ENCODE measurements at regions not wholly inside any gene's neighbourhood (a gene's known extent, or its start where the extent isn't known, plus 50 kb on each side); places are given as distances from the start of the nearest gene placed in this dataset.

DNA sequence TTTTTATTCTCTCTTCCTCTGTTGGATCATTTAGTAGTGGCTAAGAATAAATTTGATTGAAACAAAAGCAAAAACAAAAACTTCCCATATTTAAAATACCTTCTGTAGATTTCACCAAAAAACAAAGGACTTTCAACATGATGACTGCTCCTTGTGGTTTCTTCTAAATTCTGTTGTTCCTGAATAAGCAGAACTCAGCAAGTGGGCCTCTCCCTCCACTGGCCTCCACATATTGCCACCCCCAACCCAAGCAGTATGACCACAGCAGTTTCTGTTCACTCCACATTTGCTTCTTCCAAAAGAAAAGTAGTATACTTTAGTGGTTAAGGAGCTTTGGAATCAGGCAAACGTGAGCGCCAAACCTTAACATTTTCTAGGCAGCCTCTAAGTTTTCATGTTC, 114.7 kb downstream of the COX18 start:
- TF ChIP-seq POLR2A (IDR thresholded peaks at IDR 0.05; ENCODE audit: low read depth) = no peak
- TF ChIP-seq CTCF (IDR thresholded peaks at IDR 0.05) = no peak
- no peak for TF ChIP-seq EP300 (IDR thresholded peaks at IDR 0.05)

All from esophagus muscularis mucosa (tissue), 4 donors.